Choroid plexus epithelial cell (primary cell): ENCODE measurements at regions not wholly inside any gene's neighbourhood (a gene's known extent, or its start where the extent isn't known, plus 50 kb on each side); places are given as distances from the start of the nearest gene placed in this dataset.

Experiments
- DNase-seq: peaks from one replicate; pipeline ENCODE4 v3.0.0-alpha.2; 2010; ENCODE audit warnings: low read depth
- H3K4me3 ChIP-seq: 2 replicates; pipeline ENCODE4 v1.5.1; 2011; ENCODE audit warnings: low read depth, mild to moderate bottlenecking, control low read depth, low read length, moderate library complexity
- CTCF ChIP-seq: conservative IDR thresholded peaks from 2 replicates; pipeline ENCODE4 v1.5.1; 2011; ENCODE audit warnings: low read depth, mild to moderate bottlenecking, control low read depth, inconsistent platforms, low read length, moderate library complexity

GRCh38 chr15:70180186-70180875 lies 82.6 kb upstream of the TLE3 start:
- TF ChIP-seq CTCF, result no peak

GRCh38 chr15:70179309-70179892 lies 81.7 kb upstream of the TLE3 start:
- H3K4me3 ChIP-seq, result no peak overlapping the region
- TF ChIP-seq CTCF, result no peak

More at GRCh38 chr15:70180186-70180875, 82.6 kb upstream of the TLE3 start:
- no peak overlapping the region for H3K4me3 ChIP-seq
- no peak for DNase-seq

GRCh38 chr15:70178335-70179084 lies 80.8 kb upstream of the TLE3 start:
- DNase-seq, result no peak
- H3K4me3 ChIP-seq, result no peak overlapping the region
- TF ChIP-seq CTCF, result no peak

More at GRCh38 chr15:70179309-70179892, 81.7 kb upstream of the TLE3 start:
- no peak for DNase-seq

- DNase-seq, result no peak
- no peak overlapping the region for H3K4me3 ChIP-seq
- TF ChIP-seq CTCF, result no peak
Measured at GRCh38 chr15:70172566-70173225, 75.0 kb upstream of the TLE3 start.

GRCh38 chr15:70172124-70172523 lies 74.4 kb upstream of the TLE3 start:
- H3K4me3 ChIP-seq, result no peak overlapping the region
- no peak for TF ChIP-seq CTCF
- DNase-seq, result no peak

- H3K4me3 ChIP-seq, result no peak overlapping the region
- DNase-seq, result no peak
- TF ChIP-seq CTCF, result no peak
Measured at GRCh38 chr15:70171256-70171886, 73.7 kb upstream of the TLE3 start.
